NAMALWA (cell line): ENCODE measurements at regions not wholly inside any gene's neighbourhood (a gene's known extent, or its start where the extent isn't known, plus 50 kb on each side); places are given as distances from the start of the nearest gene placed in this dataset.
"Not testable (repeated sequence)": the region's sequence is repeated elsewhere in the genome, so short reads cannot be mapped to it uniquely, and the experiment has no call there.

Experiments
- DNase-seq: peaks from one replicate; pipeline ENCODE4 v3.0.0-alpha.2; 2015; ENCODE audit warnings: low spot score

DNA sequence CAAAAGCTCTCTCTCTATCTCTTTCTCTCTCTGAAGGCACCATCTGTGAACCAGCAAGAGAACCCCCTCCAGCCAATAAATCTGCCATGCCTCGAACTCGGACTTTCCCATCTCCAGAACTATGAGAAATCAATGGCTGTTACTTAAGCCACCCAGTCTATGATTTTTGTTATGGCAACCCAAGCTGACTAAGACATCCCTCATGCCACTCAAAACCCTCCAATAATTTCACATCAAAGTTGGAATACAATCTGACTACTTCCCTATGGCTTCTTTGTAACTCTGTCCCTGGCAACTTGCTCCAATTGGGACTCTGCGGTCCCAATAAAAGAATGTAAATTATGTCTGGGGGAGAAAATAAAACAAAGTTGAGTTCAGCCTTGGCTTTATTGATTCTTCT lies 265.7 kb downstream of the SHOX start:
- no peak for DNase-seq

- DNase-seq = no peak
These were observed 259.5 kb downstream of the SHOX start for GRCh38 chrX:889966-890651.

DNA sequence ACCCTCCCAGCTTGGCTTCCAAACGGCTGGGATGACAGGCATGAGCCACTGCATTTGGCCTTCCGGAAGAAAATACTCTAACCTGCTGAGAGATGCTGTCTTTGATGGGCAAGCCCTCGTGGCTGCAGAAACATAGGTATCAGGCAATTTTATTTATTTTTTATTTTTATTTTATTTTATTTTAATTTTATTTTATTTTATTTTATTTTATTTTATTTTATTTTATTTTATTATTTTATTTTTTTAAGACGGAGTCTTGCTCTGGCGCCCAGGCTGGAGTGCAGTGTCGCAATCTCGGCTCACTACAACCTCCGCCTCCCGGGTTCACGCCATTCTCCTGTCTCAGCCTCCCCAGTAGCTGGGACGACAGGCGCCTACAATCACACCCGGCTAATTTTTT lies 257.1 kb downstream of the SHOX start:
- DNase-seq = not testable (repeated sequence)

GRCh38 chrX:883588-883987 lies 253.0 kb downstream of the SHOX start:
- DNase-seq = no peak

GRCh38 chrX:879756-880698 lies 249.4 kb downstream of the SHOX start:
- DNase-seq = not testable (repeated sequence)

GRCh38 chrX:874061-874460 lies 243.5 kb downstream of the SHOX start:
- no peak for DNase-seq

DNA sequence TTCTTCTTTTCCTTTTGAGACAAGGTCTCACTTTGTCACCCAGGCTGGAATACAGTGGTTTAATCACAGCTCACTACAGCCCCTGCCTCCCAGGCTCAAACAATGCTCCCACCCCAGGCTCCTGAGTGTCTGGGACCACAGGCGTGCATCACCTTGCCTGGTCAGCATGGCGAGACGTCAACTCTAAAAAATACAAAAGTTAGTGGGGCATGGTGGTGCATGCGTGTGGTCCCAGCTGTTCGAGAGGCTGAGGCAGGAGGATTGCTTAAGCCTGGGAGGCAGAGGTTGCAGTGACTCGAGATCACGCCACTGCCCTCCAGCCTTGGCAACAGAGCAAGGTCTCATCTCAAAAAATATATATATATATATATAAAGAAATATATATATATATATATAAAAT lies 242.4 kb downstream of the SHOX start:
- no peak for DNase-seq

GRCh38 chrX:872090-872489 lies 241.5 kb downstream of the SHOX start:
- DNase-seq = no peak

GRCh38 chrX:871626-872025 lies 241.0 kb downstream of the SHOX start:
- DNase-seq = no peak

DNA sequence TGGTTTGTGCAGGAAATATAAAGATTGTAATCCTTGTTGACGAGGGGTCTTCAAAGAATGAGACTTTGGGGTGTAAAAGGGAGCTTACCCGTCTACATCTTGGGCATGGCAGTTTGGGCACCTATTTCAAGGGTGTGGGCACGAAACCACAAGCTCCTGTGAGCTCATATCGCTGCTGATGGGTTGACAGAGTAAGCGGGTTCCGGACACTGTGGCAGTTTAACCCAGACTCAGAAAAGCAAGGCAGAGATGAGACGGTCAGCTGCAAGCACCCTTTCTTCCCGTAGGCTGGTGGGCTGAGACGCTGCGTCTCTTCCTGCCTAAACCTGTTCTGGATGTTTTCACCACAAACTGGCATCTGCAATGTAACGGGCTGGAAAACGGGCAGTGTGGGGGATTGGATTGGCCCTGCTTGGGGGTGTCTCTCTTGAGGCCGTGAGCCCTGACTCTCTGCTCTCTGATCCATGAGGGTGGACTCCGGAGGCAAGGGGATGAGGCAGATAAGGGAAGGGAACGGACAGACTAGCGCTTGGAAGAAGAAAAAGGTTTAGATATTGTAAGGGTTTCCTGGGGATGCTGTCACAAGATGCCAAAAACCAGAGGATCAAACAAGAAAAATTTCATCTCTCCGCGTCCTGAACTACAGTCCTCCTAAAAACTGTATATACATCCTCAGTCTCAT lies 237.5 kb downstream of the SHOX start:
- DNase-seq = no peak

DNA sequence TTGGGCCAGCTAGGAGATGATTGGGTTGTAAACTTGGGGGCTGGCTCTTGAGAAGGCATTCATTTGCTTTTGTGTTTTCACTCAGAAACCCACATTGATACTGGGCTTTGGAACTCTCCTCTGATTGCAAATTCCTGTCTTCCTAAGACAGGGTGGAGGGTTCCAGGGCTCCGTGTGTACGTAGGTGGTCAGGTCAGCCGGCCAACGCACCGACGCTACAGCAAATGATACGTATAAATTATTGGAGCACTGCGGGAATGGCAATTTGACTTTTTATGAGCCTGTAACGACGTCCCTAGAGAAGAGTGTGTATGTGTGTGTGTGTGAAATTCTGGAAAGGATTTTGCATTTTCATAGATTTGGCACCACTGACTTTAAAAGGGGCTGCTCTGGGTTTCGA lies 236.9 kb downstream of the SHOX start:
- no peak for DNase-seq

DNA sequence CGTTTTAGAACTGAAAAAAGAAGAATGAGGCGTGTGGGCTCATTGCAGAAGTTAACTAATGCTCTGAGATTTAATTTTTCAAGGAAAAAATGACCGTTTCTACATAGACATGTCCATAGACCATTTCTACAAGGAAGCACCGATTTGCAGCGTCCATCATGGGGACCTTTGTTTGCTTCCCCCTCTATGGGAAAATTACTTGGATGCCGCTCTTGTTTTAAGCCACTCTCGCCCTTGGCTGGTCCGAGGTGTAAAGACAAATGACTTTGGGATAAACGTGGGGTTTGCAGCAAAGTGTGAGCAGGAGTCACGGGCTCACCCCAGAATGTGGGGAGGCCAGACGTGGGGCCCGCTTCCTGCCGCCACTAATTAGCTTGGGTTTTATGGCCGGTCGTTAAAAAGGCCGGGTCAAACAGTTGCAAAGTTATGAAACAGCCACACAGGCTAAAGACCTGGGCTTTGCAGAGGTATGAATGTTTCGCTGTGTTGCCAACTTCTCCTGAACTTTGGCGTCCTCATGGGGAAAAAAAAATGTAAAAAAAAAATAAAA lies 235.9 kb downstream of the SHOX start:
- no peak for DNase-seq

GRCh38 chrX:865422-865821 lies 234.8 kb downstream of the SHOX start:
- no peak for DNase-seq

DNA sequence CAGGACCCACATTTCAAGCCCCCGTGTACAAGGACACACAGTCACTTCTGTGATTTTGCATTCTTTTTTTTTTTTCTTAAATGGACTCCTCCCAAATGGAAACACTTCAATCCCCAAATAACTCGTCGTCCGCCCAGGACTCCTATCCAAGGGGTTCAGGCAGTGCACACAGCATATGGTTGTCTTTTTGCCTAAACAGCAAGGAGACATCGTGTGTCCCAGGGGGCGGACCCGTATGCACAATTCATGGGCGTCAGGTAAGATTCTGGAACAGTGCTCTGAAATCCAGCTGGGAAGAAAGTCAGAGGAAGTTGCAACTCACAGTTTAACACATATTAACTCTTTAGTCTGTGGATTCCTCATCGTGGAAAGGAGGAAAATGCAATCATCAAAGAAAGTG lies 231.3 kb downstream of the SHOX start:
- no peak for DNase-seq

DNA sequence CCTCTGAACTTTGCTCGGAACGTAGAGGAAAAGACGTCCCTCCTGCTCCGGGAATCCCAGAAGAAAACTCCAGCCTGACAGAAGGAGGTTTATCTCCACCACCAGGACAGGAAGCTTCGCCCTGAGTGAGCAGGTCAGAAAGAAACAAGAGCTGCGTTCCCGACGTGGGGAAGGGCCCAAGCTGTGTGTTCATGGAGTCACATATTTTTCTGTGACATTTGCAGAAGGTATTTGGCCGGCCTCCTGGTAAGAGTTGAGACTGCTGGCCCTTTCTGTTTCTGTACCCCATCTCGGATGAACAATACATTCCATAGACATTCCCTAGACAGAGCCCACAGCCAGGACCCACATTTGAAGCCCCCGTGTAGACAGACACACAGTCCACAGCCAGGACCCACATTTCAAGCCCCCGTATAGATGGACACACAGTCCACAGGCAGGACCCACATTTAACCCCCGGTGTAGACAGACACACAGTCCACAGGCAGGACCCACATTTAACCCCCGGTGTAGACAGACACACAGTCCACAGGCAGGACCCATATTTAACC lies 230.8 kb downstream of the SHOX start:
- no peak for DNase-seq

- DNase-seq = no peak
These were observed 228.7 kb downstream of the SHOX start for GRCh38 chrX:859329-859728.

- no peak for DNase-seq
These were observed 228.0 kb downstream of the SHOX start for GRCh38 chrX:858542-859078.

DNA sequence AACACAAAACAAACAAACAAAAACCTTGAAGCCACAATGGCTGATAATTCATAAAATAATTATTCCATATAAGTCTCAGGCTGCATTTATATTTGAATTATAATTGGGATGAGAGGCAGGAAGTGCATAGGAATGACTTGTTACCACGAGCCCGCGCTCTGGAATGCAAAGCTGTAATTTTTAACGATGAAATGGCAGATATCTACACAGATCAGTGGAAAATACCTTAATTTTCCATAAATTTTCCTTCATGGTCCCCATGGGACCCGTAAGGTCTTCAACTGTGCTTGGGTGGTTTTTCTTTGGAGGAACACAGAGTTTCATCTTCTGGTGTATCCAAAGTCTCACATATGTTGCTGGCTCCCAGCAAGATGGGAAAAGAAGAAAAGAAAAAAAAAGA lies 226.8 kb downstream of the SHOX start:
- no peak for DNase-seq

GRCh38 chrX:856566-857290 lies 226.1 kb downstream of the SHOX start:
- no peak for DNase-seq

DNA sequence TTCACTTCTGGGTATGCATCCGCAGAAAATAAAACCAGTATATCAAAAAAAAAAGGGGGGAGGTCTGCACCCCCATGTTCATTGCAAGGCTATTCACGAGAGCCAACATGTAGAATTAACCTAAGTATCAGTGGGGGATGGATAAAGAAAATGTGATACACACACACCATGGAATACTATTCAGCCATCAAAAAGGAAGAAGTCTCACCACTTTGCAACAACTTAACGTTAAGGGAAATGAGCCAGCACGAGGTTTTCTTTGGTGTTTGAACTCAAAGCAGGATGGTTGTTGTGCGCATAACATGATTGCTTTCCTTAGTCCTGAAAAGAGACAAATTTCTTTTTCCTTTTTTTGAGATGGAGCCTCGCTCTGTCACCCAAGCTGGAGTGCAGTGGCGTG lies 222.7 kb downstream of the SHOX start:
- DNase-seq = no peak

- no peak for DNase-seq
These were observed 219.9 kb downstream of the SHOX start for GRCh38 chrX:850471-850916.
